HG02610 (cell line): ENCODE measurements at regions not wholly inside any gene's neighbourhood (a gene's known extent, or its start where the extent isn't known, plus 50 kb on each side); places are given as distances from the start of the nearest gene placed in this dataset.

Experiments used
- ATAC-seq: cut with Tn5 transposase; IDR thresholded peaks from one replicate; pipeline ENCODE4 v1.9.1; 2021; ENCODE audit warnings: mild to moderate bottlenecking, moderate library complexity; ENCODE audit not compliant: unreplicated experiment

- no peak for ATAC-seq
These were observed 367.9 kb upstream of the RUNX1 start for GRCh38 chr21:35416866-35417489.

GRCh38 chr21:35414507-35415139 lies 365.5 kb upstream of the RUNX1 start:
- no peak for ATAC-seq

GRCh38 chr21:35414056-35414455 lies 365.0 kb upstream of the RUNX1 start:
- ATAC-seq, result no peak

- ATAC-seq, result no peak
These were observed 363.1 kb upstream of the RUNX1 start for GRCh38 chr21:35412231-35412630.

GRCh38 chr21:35411434-35411833 lies 362.3 kb upstream of the RUNX1 start:
- ATAC-seq, result no peak

GRCh38 chr21:35410656-35411055 lies 361.6 kb upstream of the RUNX1 start:
- ATAC-seq, result no peak

- no peak for ATAC-seq
These were observed 361.0 kb upstream of the RUNX1 start for GRCh38 chr21:35410123-35410522.

- no peak for ATAC-seq
These were observed 359.3 kb upstream of the RUNX1 start for GRCh38 chr21:35408401-35408800.

GRCh38 chr21:35406635-35407034 lies 357.5 kb upstream of the RUNX1 start:
- ATAC-seq, result no peak

GRCh38 chr21:35405981-35406380 lies 356.9 kb upstream of the RUNX1 start:
- no peak for ATAC-seq

- no peak for ATAC-seq
These were observed 355.1 kb upstream of the RUNX1 start for GRCh38 chr21:35404247-35404646.

GRCh38 chr21:35402061-35402460 lies 353.0 kb upstream of the RUNX1 start:
- no peak for ATAC-seq

GRCh38 chr21:35401476-35401875 lies 352.4 kb upstream of the RUNX1 start:
- ATAC-seq, result no peak

- ATAC-seq, result no peak
These were observed 351.3 kb upstream of the RUNX1 start for GRCh38 chr21:35400233-35400939.

GRCh38 chr21:35399706-35400105 lies 350.6 kb upstream of the RUNX1 start:
- ATAC-seq, result no peak

- ATAC-seq, result no peak
These were observed 350.0 kb upstream of the RUNX1 start for GRCh38 chr21:35399002-35399530.

GRCh38 chr21:35398346-35398982 lies 349.4 kb upstream of the RUNX1 start:
- ATAC-seq, result no peak

- ATAC-seq, result no peak
These were observed 348.7 kb upstream of the RUNX1 start for GRCh38 chr21:35397781-35398180.

GRCh38 chr21:35396655-35397054 lies 347.6 kb upstream of the RUNX1 start:
- no peak for ATAC-seq

- no peak for ATAC-seq
These were observed 346.6 kb upstream of the RUNX1 start for GRCh38 chr21:35395728-35396127.

GRCh38 chr21:35394634-35395369 lies 345.7 kb upstream of the RUNX1 start:
- no peak for ATAC-seq
